ENCODE measurements at regions not wholly inside any gene's neighbourhood (a gene's known extent, or its start where the extent isn't known, plus 50 kb on each side); places are given as distances from the start of the nearest gene placed in this dataset.

GRCh38 chr6:54031169-54031568 lies 80.1 kb upstream of the MLIP start:
- DNase-seq (ENCODE audit: low spot score), result no peak
- H3K4me3 ChIP-seq (ENCODE audit: low read depth in 1 of 3, low read length in 3 of 3), result no peak overlapping the region
- no peak overlapping the region for H3K27ac ChIP-seq (ENCODE audit: low read depth in 1 of 2, low read length in 2 of 2)
- peaks cover 0 to 19% (median 11%) of the 10 kb centered on the region in 4 donors for H3K4me1 ChIP-seq (ENCODE audit: control insufficient read depth in 4 of 4, insufficient read depth in 4 of 4, low read length in 3 of 4)
- WGBS, result 86% methylated on average over 5 of the region's 5 CpGs
- H3K9me3 ChIP-seq (ENCODE audit: control insufficient read depth in 4 of 4, low read length in 3 of 4), result no peaks in the 10 kb centered on the region
- no peaks in the 10 kb centered on the region for H3K36me3 ChIP-seq (ENCODE audit: control insufficient read depth in 4 of 4, insufficient read depth in 3 of 4, low read depth in 1 of 4, low read length in 3 of 4)
- H3K9ac ChIP-seq (ENCODE audit: low read depth in 1 of 2, low read length in 2 of 2), result no peak overlapping the region
- TF ChIP-seq FOXA1 (IDR thresholded peaks at IDR 0.05), result no peak
- no peak for TF ChIP-seq JUND (IDR thresholded peaks at IDR 0.05)
- no peak for TF ChIP-seq HNF4G (IDR thresholded peaks at IDR 0.05)
- no peaks in the 10 kb centered on the region for H3K27me3 ChIP-seq (ENCODE audit: control insufficient read depth in 4 of 4, insufficient read depth in 4 of 4, low read length in 3 of 4)

DNA sequence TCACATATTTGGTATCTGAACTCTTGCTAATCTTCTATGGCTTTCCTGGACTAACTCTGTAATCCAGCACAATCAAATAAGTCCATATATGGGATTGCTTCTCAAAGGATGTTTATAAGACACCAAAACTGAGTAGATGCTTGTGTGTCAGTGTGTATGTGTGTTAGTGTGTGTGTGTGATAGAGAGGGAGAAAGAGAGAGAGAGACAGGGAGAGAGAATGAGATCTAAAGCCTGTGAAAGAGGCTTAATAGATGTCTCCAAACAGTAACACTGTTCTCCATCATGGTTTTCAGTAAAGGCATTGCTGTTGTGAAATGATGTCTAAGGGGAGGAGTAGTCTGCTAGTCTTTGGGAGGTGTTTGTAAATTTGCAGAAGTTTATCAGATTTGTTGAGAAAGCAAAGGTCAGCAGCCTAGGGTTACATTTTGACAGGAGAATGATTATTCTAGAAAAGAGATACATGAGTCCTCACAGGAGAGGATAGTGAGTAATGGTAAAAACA lies 73.9 kb upstream of the MLIP start:
- Histone ChIP-seq H3K36me3 (ENCODE audit: control insufficient read depth in 4 of 4, insufficient read depth in 3 of 4, low read depth in 1 of 4, low read length in 3 of 4) (no peaks in the 10 kb centered on the region), H3K27me3 (ENCODE audit: control insufficient read depth in 4 of 4, insufficient read depth in 4 of 4, low read length in 3 of 4) (no peaks in the 10 kb centered on the region), H3K9me3 (ENCODE audit: control insufficient read depth in 4 of 4, low read length in 3 of 4) (no peaks in the 10 kb centered on the region), H3K4me1 (ENCODE audit: control insufficient read depth in 4 of 4, insufficient read depth in 4 of 4, low read length in 3 of 4) (peaks cover 0 to 15% (median 7%) of the 10 kb centered on the region in 4 donors), H3K4me3 (ENCODE audit: low read depth in 1 of 3, low read length in 3 of 3) (no peak overlapping the region), H3K27ac (ENCODE audit: low read depth in 1 of 2, low read length in 2 of 2) (peak overlapping the region; percentile 25 to 55), H3K9ac (ENCODE audit: low read depth in 1 of 2, low read length in 2 of 2) (no peak overlapping the region)
- TF ChIP-seq TAF1 (conservative IDR thresholded peaks at IDR 0.05) (no peak), ZBTB33 (IDR thresholded peaks at IDR 0.05) (peak; percentile 78), SP1 (IDR thresholded peaks at IDR 0.05) (peak; percentile 83), HNF4A (conservative IDR thresholded peaks at IDR 0.05) (peak; percentile 84 to 88), JUND (IDR thresholded peaks at IDR 0.05) (peak; percentile 37 to 78), FOXA2 (IDR thresholded peaks at IDR 0.05) (peak; percentile 72), NR2F2 (IDR thresholded peaks at IDR 0.05) (peak; percentile 73), FOXA1 (IDR thresholded peaks at IDR 0.05) (peak; percentile 56), CTCF (IDR thresholded peaks at IDR 0.05; ENCODE audit: low read depth, low read length, missing input control) (no peak), ATF3 (IDR thresholded peaks at IDR 0.05) (peak; percentile 24), RXRA (IDR thresholded peaks at IDR 0.05) (peak; percentile 88 to 95), EGR1 (IDR thresholded peaks at IDR 0.05; ENCODE audit: low read depth in 2 of 2) (no peak), GABPA (IDR thresholded peaks at IDR 0.05 in 1 of 2, conservative IDR thresholded peaks at IDR 0.05 in 1 of 2) (no peak), YY1 (IDR thresholded peaks at IDR 0.05) (peak; percentile 94), HNF4G (IDR thresholded peaks at IDR 0.05) (peak; percentile 42), RAD21 (IDR thresholded peaks at IDR 0.05) (peak; percentile 57 to 68)
- TF ChIP-seq, protein P1, sequence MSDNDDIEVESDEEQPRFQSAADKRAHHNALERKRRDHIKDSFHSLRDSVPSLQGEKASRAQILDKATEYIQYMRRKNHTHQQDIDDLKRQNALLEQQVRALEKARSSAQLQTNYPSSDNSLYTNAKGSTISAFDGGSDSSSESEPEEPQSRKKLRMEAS (IDR thresholded peaks at IDR 0.05), result peak; percentile 82
- TF ChIP-seq, protein P2, sequence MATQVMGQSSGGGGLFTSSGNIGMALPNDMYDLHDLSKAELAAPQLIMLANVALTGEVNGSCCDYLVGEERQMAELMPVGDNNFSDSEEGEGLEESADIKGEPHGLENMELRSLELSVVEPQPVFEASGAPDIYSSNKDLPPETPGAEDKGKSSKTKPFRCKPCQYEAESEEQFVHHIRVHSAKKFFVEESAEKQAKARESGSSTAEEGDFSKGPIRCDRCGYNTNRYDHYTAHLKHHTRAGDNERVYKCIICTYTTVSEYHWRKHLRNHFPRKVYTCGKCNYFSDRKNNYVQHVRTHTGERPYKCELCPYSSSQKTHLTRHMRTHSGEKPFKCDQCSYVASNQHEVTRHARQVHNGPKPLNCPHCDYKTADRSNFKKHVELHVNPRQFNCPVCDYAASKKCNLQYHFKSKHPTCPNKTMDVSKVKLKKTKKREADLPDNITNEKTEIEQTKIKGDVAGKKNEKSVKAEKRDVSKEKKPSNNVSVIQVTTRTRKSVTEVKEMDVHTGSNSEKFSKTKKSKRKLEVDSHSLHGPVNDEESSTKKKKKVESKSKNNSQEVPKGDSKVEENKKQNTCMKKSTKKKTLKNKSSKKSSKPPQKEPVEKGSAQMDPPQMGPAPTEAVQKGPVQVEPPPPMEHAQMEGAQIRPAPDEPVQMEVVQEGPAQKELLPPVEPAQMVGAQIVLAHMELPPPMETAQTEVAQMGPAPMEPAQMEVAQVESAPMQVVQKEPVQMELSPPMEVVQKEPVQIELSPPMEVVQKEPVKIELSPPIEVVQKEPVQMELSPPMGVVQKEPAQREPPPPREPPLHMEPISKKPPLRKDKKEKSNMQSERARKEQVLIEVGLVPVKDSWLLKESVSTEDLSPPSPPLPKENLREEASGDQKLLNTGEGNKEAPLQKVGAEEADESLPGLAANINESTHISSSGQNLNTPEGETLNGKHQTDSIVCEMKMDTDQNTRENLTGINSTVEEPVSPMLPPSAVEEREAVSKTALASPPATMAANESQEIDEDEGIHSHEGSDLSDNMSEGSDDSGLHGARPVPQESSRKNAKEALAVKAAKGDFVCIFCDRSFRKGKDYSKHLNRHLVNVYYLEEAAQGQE (IDR thresholded peaks at IDR 0.05), result peak; percentile 86
- no peak for DNase-seq (ENCODE audit: low spot score)
